ENCODE measurements at regions not wholly inside any gene's neighbourhood (a gene's known extent, or its start where the extent isn't known, plus 50 kb on each side); places are given as distances from the start of the nearest gene placed in this dataset.

GRCh38 chr6:19465760-19466159 is 371.4 kb upstream of the ID4 start:
- DNase-seq (ENCODE audit: low spot score) = no peak

GRCh38 chr6:19470333-19470732 is 366.8 kb upstream of the ID4 start:
- DNase-seq (ENCODE audit: low spot score) = no peak

GRCh38 chr6:19472153-19472552 is 365.0 kb upstream of the ID4 start:
- DNase-seq (ENCODE audit: low spot score) = no peak

GRCh38 chr6:19472850-19473249 is 364.3 kb upstream of the ID4 start:
- DNase-seq (ENCODE audit: low spot score) = peak; percentile 33

- DNase-seq (ENCODE audit: low spot score) = no peak
Measured at GRCh38 chr6:19477563-19477962, 359.6 kb upstream of the ID4 start.

GRCh38 chr6:19478273-19478672 is 358.9 kb upstream of the ID4 start:
- no peak for DNase-seq (ENCODE audit: low spot score)

- no peak for DNase-seq (ENCODE audit: low spot score)
Measured at GRCh38 chr6:19478992-19479391, 358.2 kb upstream of the ID4 start.

GRCh38 chr6:19479551-19479950 is 357.6 kb upstream of the ID4 start:
- no peak for DNase-seq (ENCODE audit: low spot score)

GRCh38 chr6:19492636-19493405 is 344.3 kb upstream of the ID4 start:
- DNase-seq (ENCODE audit: low spot score) = no peak

GRCh38 chr6:19501737-19502245 is 335.4 kb upstream of the ID4 start:
- no peak for DNase-seq (ENCODE audit: low spot score)

GRCh38 chr6:19502301-19502700 is 334.9 kb upstream of the ID4 start:
- no peak for DNase-seq (ENCODE audit: low spot score)

GRCh38 chr6:19515939-19516338 is 321.2 kb upstream of the ID4 start:
- no peak for DNase-seq (ENCODE audit: low spot score)

GRCh38 chr6:19519941-19520340 is 317.2 kb upstream of the ID4 start:
- no peak for DNase-seq (ENCODE audit: low spot score)

GRCh38 chr6:19524366-19525186 is 312.6 kb upstream of the ID4 start:
- DNase-seq (ENCODE audit: low spot score) = no peak

- DNase-seq (ENCODE audit: low spot score) = no peak
Measured at GRCh38 chr6:19525673-19526072, 311.5 kb upstream of the ID4 start.

- no peak for DNase-seq (ENCODE audit: low spot score)
Measured at GRCh38 chr6:19530188-19530587, 307.0 kb upstream of the ID4 start.

GRCh38 chr6:19535351-19535750 is 301.8 kb upstream of the ID4 start:
- DNase-seq (ENCODE audit: low spot score) = no peak

- no peak for DNase-seq (ENCODE audit: low spot score)
Measured at GRCh38 chr6:19536838-19537237, 300.3 kb upstream of the ID4 start.

GRCh38 chr6:19538096-19538495 is 299.1 kb upstream of the ID4 start:
- no peak for DNase-seq (ENCODE audit: low spot score)

- DNase-seq (ENCODE audit: low spot score) = no peak
Measured at GRCh38 chr6:19547507-19547906, 289.7 kb upstream of the ID4 start.

- DNase-seq (ENCODE audit: low spot score) = no peak
Measured at GRCh38 chr6:19549109-19549508, 288.1 kb upstream of the ID4 start.

- no peak for DNase-seq (ENCODE audit: low spot score)
Measured at GRCh38 chr6:19550380-19550779, 286.8 kb upstream of the ID4 start.

GRCh38 chr6:19551611-19552010 is 285.6 kb upstream of the ID4 start:
- DNase-seq (ENCODE audit: low spot score) = no peak
